ENCODE measurements at regions not wholly inside any gene's neighbourhood (a gene's known extent, or its start where the extent isn't known, plus 50 kb on each side); places are given as distances from the start of the nearest gene placed in this dataset.

DNA sequence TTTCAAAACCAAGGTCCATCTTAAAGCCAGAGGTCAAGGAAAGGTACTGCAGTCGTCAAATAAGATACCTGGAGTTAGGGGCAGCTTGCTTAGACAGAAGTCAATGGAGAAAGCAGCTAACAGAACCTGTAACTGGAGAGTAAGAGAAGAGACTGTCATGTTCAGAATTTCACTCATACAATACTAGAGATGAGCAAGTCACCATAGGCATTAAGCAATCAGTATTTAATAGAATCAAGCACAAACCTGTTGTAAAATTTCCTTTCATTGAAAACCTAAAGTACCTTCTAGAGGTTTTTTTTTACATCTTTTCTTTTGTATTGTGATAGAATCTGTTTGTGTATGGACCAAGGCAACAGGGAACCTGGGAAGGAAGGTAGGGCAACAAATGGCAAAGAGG lies 183.4 kb upstream of the ERBB4 start:
- TF ChIP-seq, protein P1, sequence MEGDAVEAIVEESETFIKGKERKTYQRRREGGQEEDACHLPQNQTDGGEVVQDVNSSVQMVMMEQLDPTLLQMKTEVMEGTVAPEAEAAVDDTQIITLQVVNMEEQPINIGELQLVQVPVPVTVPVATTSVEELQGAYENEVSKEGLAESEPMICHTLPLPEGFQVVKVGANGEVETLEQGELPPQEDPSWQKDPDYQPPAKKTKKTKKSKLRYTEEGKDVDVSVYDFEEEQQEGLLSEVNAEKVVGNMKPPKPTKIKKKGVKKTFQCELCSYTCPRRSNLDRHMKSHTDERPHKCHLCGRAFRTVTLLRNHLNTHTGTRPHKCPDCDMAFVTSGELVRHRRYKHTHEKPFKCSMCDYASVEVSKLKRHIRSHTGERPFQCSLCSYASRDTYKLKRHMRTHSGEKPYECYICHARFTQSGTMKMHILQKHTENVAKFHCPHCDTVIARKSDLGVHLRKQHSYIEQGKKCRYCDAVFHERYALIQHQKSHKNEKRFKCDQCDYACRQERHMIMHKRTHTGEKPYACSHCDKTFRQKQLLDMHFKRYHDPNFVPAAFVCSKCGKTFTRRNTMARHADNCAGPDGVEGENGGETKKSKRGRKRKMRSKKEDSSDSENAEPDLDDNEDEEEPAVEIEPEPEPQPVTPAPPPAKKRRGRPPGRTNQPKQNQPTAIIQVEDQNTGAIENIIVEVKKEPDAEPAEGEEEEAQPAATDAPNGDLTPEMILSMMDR (IDR thresholded peaks at IDR 0.05) = no peak
- TF ChIP-seq POLR2A (IDR thresholded peaks at IDR 0.05) = no peak
